SK-N-SH (cell line): ENCODE measurements at regions not wholly inside any gene's neighbourhood (a gene's known extent, or its start where the extent isn't known, plus 50 kb on each side); places are given as distances from the start of the nearest gene placed in this dataset.

Source experiments
- CTCF ChIA-PET: fragments of 300-600, 350-600 bp; formaldehyde crosslinking; extraction: SDS; loops from one replicate; lab custom pipeline; 2021; lab: Yijun Ruan, JAX
- POLR2A ChIA-PET: fragments of 350-600 bp; sonication (Branson Sonifier 250); formaldehyde crosslinking; extraction: SDS; loops from one replicate; lab custom pipeline; 2020; ENCODE audit warnings: antibody characterized with exemption, inconsistent platforms; lab: Yijun Ruan, JAX
- DNase-seq: peaks from one replicate; pipeline ENCODE4 v3.0.0; 2012
- H2AFZ ChIP-seq: fragments of 200-600 bp; sonication (generic); 2 replicates; pipeline ENCODE4 v1.8.1; 2016; ENCODE audit warnings: antibody characterized with exemption, mild to moderate bottlenecking, low read depth
- H3F3A ChIP-seq: fragments of 200-600 bp; sonication (generic); replicated peaks from 2 replicates; pipeline ENCODE3; 2016; ENCODE audit warnings: antibody characterized with exemption, mild to moderate bottlenecking; ENCODE audit not compliant: insufficient read depth
- H3K27ac ChIP-seq, 2 experiments: fragments of 200-500 bp in 1 of 2; fragments of 200-600 bp in 1 of 2; sonication (Bioruptor generic) in 1 of 2; sonication (generic), shearing (Covaris generic) in 1 of 2; 2 replicates each; pipeline versions ENCODE4 v1.5.1 to v1.6.1; 2014 to 2016; ENCODE audit warnings: low read depth in 2 of 2, inconsistent platforms in 1 of 2, low read length in 1 of 2, mild to moderate bottlenecking in 1 of 2, mixed read lengths in 1 of 2
- H3K27me3 ChIP-seq: fragments of 200-600 bp; sonication (generic), shearing (Covaris generic); 2 replicates; pipeline ENCODE4 v1.6.1; 2016; ENCODE audit warnings: mixed run types; ENCODE audit not compliant: insufficient read depth
- H3K36me3 ChIP-seq, 2 experiments: fragments of 200-500 bp in 1 of 2; fragments of 200-600 bp in 1 of 2; sonication (Bioruptor generic) in 1 of 2; sonication (generic) in 1 of 2; replicated peaks in 1 of 2; 2 replicates each; pipeline versions ENCODE3 to v1.5.1; 2014 to 2016; ENCODE audit warnings: low read length in 1 of 2, mild to moderate bottlenecking in 1 of 2; ENCODE audit not compliant: insufficient read depth in 2 of 2, control insufficient read depth in 1 of 2
- H3K4me1 ChIP-seq, 2 experiments: fragments of 200-500 bp in 1 of 2; fragments of 200-600 bp in 1 of 2; sonication (Bioruptor generic) in 1 of 2; sonication (generic), shearing (Covaris generic) in 1 of 2; 2 replicates each; pipeline versions ENCODE4 v1.5.1 to v1.6.1; 2014 to 2016; ENCODE audit warnings: low read depth in 1 of 2, low read length in 1 of 2, mixed run types in 1 of 2; ENCODE audit not compliant: insufficient read depth in 2 of 2, control insufficient read depth in 1 of 2
- H3K4me2 ChIP-seq: fragments of 200-600 bp; sonication (generic), shearing (Covaris generic); 2 replicates; pipeline ENCODE4 v1.6.1; 2017; ENCODE audit warnings: mixed run types
- H3K4me3 ChIP-seq, 2 experiments: fragments of 200-500 bp in 1 of 2; fragments of 200-600 bp in 1 of 2; sonication (Bioruptor generic) in 1 of 2; sonication (generic), shearing (Covaris generic) in 1 of 2; 2 replicates each; pipeline versions ENCODE4 v1.5.1 to v1.8.1; 2014 to 2016; ENCODE audit warnings: low read depth in 2 of 2, inconsistent platforms in 1 of 2, low read length in 1 of 2, mild to moderate bottlenecking in 1 of 2, mixed read lengths in 1 of 2, moderate library complexity in 1 of 2
- H3K79me2 ChIP-seq: fragments of 200-600 bp; sonication (generic); 2 replicates; pipeline ENCODE4 v1.8.1; 2017; ENCODE audit warnings: mild to moderate bottlenecking; ENCODE audit not compliant: insufficient read depth
- H3K9ac ChIP-seq: fragments of 200-600 bp; sonication (generic); 2 replicates; pipeline ENCODE4 v1.6.1; 2017; ENCODE audit warnings: mixed run types
- H3K9me2 ChIP-seq: fragments of 200-600 bp; sonication (generic); 2 replicates; pipeline ENCODE4 v1.6.1; 2017; ENCODE audit warnings: mixed run types
- H3K9me3 ChIP-seq: fragments of 200-600 bp; sonication (generic); 2 replicates; pipeline ENCODE4 v1.6.1; 2017; ENCODE audit warnings: mixed run types, mild to moderate bottlenecking, moderate library complexity
- H4K20me1 ChIP-seq: fragments of 200-600 bp; sonication (generic); 2 replicates; pipeline ENCODE4 v1.6.1; 2017; ENCODE audit warnings: mild to moderate bottlenecking, mixed run types; ENCODE audit not compliant: insufficient read depth
- EP300 ChIP-seq, 2 experiments: IDR thresholded peaks; 2 replicates each; pipeline versions ENCODE4 v1.4.0 to v1.6.1; 2012; ENCODE audit warnings: borderline replicate concordance in 1 of 2, low read depth in 1 of 2, low read length in 1 of 2
- FOSL2 ChIP-seq: IDR thresholded peaks from 2 replicates; pipeline ENCODE4 v1.4.0; 2012; ENCODE audit warnings: low read depth, mild to moderate bottlenecking, moderate library complexity, borderline replicate concordance
- FOXM1 ChIP-seq: IDR thresholded peaks from 2 replicates; pipeline ENCODE4 v1.4.0; 2012; ENCODE audit warnings: low read depth, mild to moderate bottlenecking
- GATA2 ChIP-seq: sonication (generic); formaldehyde crosslinking; IDR thresholded peaks from 2 replicates; pipeline ENCODE4 v1.5.0; 2020; ENCODE audit warnings: mild to moderate bottlenecking, missing genetic modification reagents
- JUND ChIP-seq: IDR thresholded peaks from 2 replicates; pipeline ENCODE4 v1.4.0; 2012
- RAD21 ChIP-seq: IDR thresholded peaks from 2 replicates; pipeline ENCODE4 v1.6.1; 2012; ENCODE audit warnings: mild to moderate bottlenecking, low read length
- RFX5 ChIP-seq: IDR thresholded peaks from 2 replicates; pipeline ENCODE4 v1.6.1; 2012; ENCODE audit warnings: mild to moderate bottlenecking, improper control_type of control experiment, low read length
- RXRA ChIP-seq: IDR thresholded peaks from 2 replicates; pipeline ENCODE4 v1.4.0; 2012; ENCODE audit warnings: low read depth, mild to moderate bottlenecking, borderline replicate concordance
- SIN3A ChIP-seq: IDR thresholded peaks from 2 replicates; pipeline ENCODE4 v1.6.1; 2012; ENCODE audit warnings: low read depth, mild to moderate bottlenecking, low read length, moderate library complexity, borderline replicate concordance
- YY1 ChIP-seq: IDR thresholded peaks from 2 replicates; pipeline ENCODE4 v1.4.0; 2012; ENCODE audit warnings: low read depth, mild to moderate bottlenecking
- WGBS: methylation state at CpG from one replicate; pipeline ENCODE4 v1.1.6; 2017; ENCODE audit warnings: low lambda C conversion rate; 5-methylcytosine and 5-hydroxymethylcytosine counted together
- TF ChIP-seq, protein P1 (sequence below): fragments of 200-600 bp; sonication (generic); IDR thresholded peaks from 2 replicates; pipeline ENCODE4 v1.6.1; 2017; ENCODE audit warnings: antibody characterized with exemption, mild to moderate bottlenecking, moderate library complexity

DNA sequence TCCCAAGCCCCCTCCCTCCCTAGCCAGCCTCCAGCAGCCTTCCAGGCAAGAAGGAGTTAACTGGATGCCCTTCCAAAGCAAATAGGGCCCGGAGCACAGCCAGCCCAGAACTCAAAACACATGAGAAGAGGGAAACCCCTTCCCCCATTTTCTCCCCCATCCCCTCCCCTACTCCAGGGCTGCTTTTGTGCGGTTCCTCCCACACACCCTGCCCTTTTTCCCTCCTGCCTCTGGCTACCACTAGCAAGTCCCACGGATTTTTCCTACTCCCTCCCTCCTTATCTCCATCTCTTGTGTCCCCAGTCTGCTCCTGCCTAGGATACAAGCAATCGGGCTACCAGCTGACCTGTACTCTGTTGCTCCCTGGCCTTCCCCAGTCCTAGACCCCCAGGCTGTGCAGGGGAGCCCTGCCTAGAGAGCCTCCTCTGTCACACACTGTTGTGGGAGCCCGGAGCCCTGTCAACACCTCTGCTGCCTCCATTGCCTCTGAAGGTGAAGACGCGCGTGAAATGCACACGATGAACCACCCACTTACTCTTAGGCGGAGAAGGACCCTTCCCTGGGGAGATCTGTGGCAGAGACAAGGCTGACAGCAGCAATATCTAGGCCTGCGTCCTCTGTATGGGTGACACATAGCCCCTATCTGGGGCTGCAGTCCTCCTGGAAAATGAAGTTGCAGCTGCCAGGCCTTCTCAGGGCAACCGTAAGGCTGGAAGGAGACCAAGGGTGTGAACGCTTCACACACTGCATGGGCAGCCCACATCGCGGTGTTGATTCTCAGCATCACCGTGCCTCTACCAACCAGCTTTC, 282.8 kb downstream of the MN1 start:
- Histone ChIP-seq H2AFZ (no peak overlapping the region), H3K9me3 (no peaks in the 10 kb centered on the region), H4K20me1 (no peaks in the 10 kb centered on the region), H3K9me2 (no peaks in the 10 kb centered on the region), H3K79me2 (no peaks in the 10 kb centered on the region), H3K4me2 (no peak overlapping the region), H3K4me1 (peaks cover 0 to 15% of the 10 kb centered on the region in 2 experiments; a peak in 1 of 4 replicates), H3K36me3 (no peaks in the 10 kb centered on the region), H3K4me3 (no peak overlapping the region), H3K27me3 (no peaks in the 10 kb centered on the region), H3K9ac (no peak overlapping the region), H3F3A (no peaks in the 10 kb centered on the region), H3K27ac (0 out of 4 replicates have a peak overlapping the region, but pooled peaks of 1 of the 2 experiments have one; percentile 7)
- 68% methylated on average over 11 of the region's 16 CpGs for WGBS
- ChIA-PET POLR2A (no interaction called here), CTCF (no interaction called here)
- TF ChIP-seq JUND (no peak), RAD21 (no peak), EP300 (IDR thresholded peaks at IDR 0.05; ENCODE audit: borderline replicate concordance in 1 of 2, low read depth in 1 of 2, low read length in 1 of 2) (0 out of 4 replicates have a peak, but pooled peaks of 1 of the 2 experiments have one; percentile 36), GATA2 (CRISPR knock-in tag) (peak; percentile 76)
- peak; percentile 76 for DNase-seq

DNA sequence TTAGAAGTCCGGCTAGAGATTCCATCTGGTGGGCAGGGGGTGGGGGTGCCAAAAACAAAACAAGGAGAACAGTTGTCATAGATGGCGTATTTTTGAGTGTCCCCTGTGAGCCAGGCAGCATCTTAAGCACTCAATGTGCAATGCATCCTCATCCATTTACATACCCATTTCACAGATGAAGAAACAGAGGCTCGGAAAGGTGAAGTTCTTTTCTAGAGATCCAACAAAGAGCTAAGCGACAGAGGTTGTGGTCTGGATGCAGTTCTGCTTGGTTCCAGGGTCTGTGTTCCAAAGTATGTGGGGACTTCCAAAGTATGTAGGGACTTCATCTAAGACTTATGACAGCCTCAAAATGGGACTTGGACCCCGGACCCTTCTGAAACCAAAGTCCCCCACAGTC, 277.8 kb downstream of the MN1 start:
- TF ChIP-seq RFX5 (no peak), FOSL2 (no peak), RXRA (no peak), YY1 (no peak)
- TF ChIP-seq, all 33 proteins: peak for 0
- WGBS, result 67% methylated on average over 5 of the region's 5 CpGs
- H4K20me1 ChIP-seq, result no peaks in the 10 kb centered on the region
- no peaks in the 10 kb centered on the region for H3K27me3 ChIP-seq
- H3K27ac ChIP-seq, result no peak overlapping the region
- H3K9ac ChIP-seq, result no peak overlapping the region
- H3K9me3 ChIP-seq, result no peaks in the 10 kb centered on the region
- H3K36me3 ChIP-seq, result no peaks in the 10 kb centered on the region
- DNase-seq, result no peak
- no peak overlapping the region for H2AFZ ChIP-seq
- ChIA-PET POLR2A (no interaction called here), CTCF (no interaction called here)
- no peaks in the 10 kb centered on the region for H3K9me2 ChIP-seq
- no peaks in the 10 kb centered on the region for H3F3A ChIP-seq
- peaks cover 0 to 4% of the 10 kb centered on the region in 2 experiments; a peak in 1 of 4 replicates for H3K4me1 ChIP-seq
- H3K79me2 ChIP-seq, result no peaks in the 10 kb centered on the region
- H3K4me3 ChIP-seq, result no peak overlapping the region
- H3K4me2 ChIP-seq, result no peak overlapping the region

DNA sequence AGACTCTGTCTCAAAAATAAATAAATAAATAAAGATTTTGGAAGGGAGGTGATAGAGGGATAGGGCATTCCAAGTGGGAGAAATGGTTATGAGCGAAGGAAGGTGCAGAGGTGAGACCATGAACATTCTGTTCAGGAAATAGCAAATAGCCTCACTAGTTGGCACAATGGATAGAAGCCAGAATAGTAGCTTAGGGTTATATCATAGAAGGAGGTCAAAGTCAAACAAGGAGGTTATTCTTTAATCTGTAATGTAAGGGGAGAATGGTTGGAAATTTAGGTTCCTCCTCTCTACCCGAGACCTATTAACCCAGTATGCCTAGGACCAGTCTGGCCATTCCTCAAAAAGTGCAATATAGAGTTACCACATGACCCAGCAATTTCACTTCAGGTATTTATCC, 275.8 kb downstream of the MN1 start:
- Histone ChIP-seq H3K79me2 (no peaks in the 10 kb centered on the region), H3K36me3 (no peaks in the 10 kb centered on the region), H3K4me2 (no peak overlapping the region), H3K27me3 (no peaks in the 10 kb centered on the region), H3K4me3 (no peak overlapping the region), H4K20me1 (no peaks in the 10 kb centered on the region), H3K27ac (no peak overlapping the region), H3K4me1 (no peaks in the 10 kb centered on the region), H2AFZ (no peak overlapping the region), H3F3A (no peaks in the 10 kb centered on the region), H3K9ac (no peak overlapping the region), H3K9me2 (no peaks in the 10 kb centered on the region), H3K9me3 (no peaks in the 10 kb centered on the region)
- POLR2A ChIA-PET, result no interaction called here
- CTCF ChIA-PET, result no interaction called here
- TF ChIP-seq SIN3A (no peak), FOXM1 (no peak)
- TF ChIP-seq, protein P1, sequence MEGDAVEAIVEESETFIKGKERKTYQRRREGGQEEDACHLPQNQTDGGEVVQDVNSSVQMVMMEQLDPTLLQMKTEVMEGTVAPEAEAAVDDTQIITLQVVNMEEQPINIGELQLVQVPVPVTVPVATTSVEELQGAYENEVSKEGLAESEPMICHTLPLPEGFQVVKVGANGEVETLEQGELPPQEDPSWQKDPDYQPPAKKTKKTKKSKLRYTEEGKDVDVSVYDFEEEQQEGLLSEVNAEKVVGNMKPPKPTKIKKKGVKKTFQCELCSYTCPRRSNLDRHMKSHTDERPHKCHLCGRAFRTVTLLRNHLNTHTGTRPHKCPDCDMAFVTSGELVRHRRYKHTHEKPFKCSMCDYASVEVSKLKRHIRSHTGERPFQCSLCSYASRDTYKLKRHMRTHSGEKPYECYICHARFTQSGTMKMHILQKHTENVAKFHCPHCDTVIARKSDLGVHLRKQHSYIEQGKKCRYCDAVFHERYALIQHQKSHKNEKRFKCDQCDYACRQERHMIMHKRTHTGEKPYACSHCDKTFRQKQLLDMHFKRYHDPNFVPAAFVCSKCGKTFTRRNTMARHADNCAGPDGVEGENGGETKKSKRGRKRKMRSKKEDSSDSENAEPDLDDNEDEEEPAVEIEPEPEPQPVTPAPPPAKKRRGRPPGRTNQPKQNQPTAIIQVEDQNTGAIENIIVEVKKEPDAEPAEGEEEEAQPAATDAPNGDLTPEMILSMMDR, result no peak
- DNase-seq, result no peak
- WGBS, result 60% methylated on average over 2 of the region's 2 CpGs
